K562 (cell line): ENCODE measurements at regions not wholly inside any gene's neighbourhood (a gene's known extent, or its start where the extent isn't known, plus 50 kb on each side); places are given as distances from the start of the nearest gene placed in this dataset.

Experiments used
- CTCF ChIP-seq, 3 experiments: IDR thresholded peaks in 2 of 3; conservative IDR thresholded peaks in 1 of 3; 2 replicates each; pipeline ENCODE4 v1.5.1; 2011 to 2012; ENCODE audit warnings: low read length in 3 of 3, mild to moderate bottlenecking in 3 of 3, control low read depth in 2 of 3, improper control_type of control experiment in 1 of 3, inconsistent platforms in 1 of 3, low read depth in 1 of 3, mixed read lengths in 1 of 3, moderate library complexity in 1 of 3; ENCODE audit not compliant: insufficient read depth in 2 of 3
- IRF1 ChIP-seq: sonication (generic); formaldehyde crosslinking; IDR thresholded peaks from 2 replicates; pipeline ENCODE4 v1.8.0; 2022; ENCODE audit warnings: missing genetic modification reagents, mild to moderate bottlenecking, borderline replicate concordance
- NFRKB ChIP-seq: fragments of 450-650 bp; IDR thresholded peaks from 2 replicates; pipeline ENCODE4 v1.6.1; 2016; ENCODE audit warnings: low read depth
- NR0B1 ChIP-seq: fragments of 450-650 bp; IDR thresholded peaks from one replicate; pipeline ENCODE4 v1.6.1; 2018; ENCODE audit warnings: mild to moderate bottlenecking, moderate library complexity; ENCODE audit not compliant: partially characterized antibody
- REST ChIP-seq, 2 experiments: fragments of 450-650 bp; formaldehyde crosslinking in 1 of 2; IDR thresholded peaks; 2 replicates each; pipeline versions ENCODE4 v1.4.0 to v1.6.1; 2014 to 2020; ENCODE audit warnings: mild to moderate bottlenecking in 2 of 2, borderline replicate concordance in 1 of 2, low read depth in 1 of 2
- ZNF134 ChIP-seq: fragments of 250-450 bp; sonication (Bioruptor Pico); conservative IDR thresholded peaks from 2 replicates; pipeline ENCODE4 v1.4.0; 2020
- ZNF407 ChIP-seq: fragments of 450-650 bp; IDR thresholded peaks from 2 replicates; pipeline ENCODE4 v1.6.1; 2016; ENCODE audit warnings: low read depth

- no peak for TF ChIP-seq IRF1 (CRISPR knock-in tag)
- TF ChIP-seq NFRKB = no peak
- TF ChIP-seq CTCF (IDR thresholded peaks at IDR 0.05 in 2 of 3, conservative IDR thresholded peaks at IDR 0.05 in 1 of 3; ENCODE audit: insufficient read depth in 2 of 3, low read depth in 1 of 3, low read length in 3 of 3) = no peak
- TF ChIP-seq NR0B1 = no peak
- TF ChIP-seq REST (IDR thresholded peaks at IDR 0.05; ENCODE audit: borderline replicate concordance) = no peak
- TF ChIP-seq REST (CRISPR knock-in tag; IDR thresholded peaks at IDR 0.05; ENCODE audit: low read depth) = no peak
- no peak for TF ChIP-seq ZNF134 (CRISPR knock-in tag)
- no peak for TF ChIP-seq ZNF407
These were observed 136.1 kb upstream of the MAP1LC3B2 start for GRCh38 chr12:116423094-116423493.
